Tibial nerve (tissue), 3 donors: ENCODE measurements at regions not wholly inside any gene's neighbourhood (a gene's known extent, or its start where the extent isn't known, plus 50 kb on each side); places are given as distances from the start of the nearest gene placed in this dataset.

Experiments
- CTCF ChIP-seq, 5 experiments: fragments of 200-600 bp in 3 of 5; fragments of 450-650 bp in 2 of 5; sonication (generic) in 3 of 5; IDR thresholded peaks; one replicate each; pipeline ENCODE4 v1.5.1; 2016 to 2019; ENCODE audit warnings: antibody characterized with exemption in 5 of 5, mild to moderate bottlenecking in 3 of 5, moderate library complexity in 2 of 5
- POLR2A ChIP-seq, 2 donors: fragments of 450-650 bp; IDR thresholded peaks; one replicate each; pipeline ENCODE4 v1.6.1; 2017; ENCODE audit warnings: antibody characterized with exemption in 2 of 2, mild to moderate bottlenecking in 2 of 2, moderate library complexity in 2 of 2

GRCh38 chr3:101120039-101120438 is 126.8 kb upstream of the ABI3BP start:
- TF ChIP-seq CTCF (IDR thresholded peaks at IDR 0.05): no peak
- no peak for TF ChIP-seq POLR2A (IDR thresholded peaks at IDR 0.05)
